K562 (cell line): ENCODE measurements at regions not wholly inside any gene's neighbourhood (a gene's known extent, or its start where the extent isn't known, plus 50 kb on each side); places are given as distances from the start of the nearest gene placed in this dataset.

Experiments
- ATAC-seq: fragments of 200-7000 bp; cut with Tn5 transposase; 3 replicates; pipeline ENCODE4 v1.9.1; 2020; ENCODE audit warnings: moderate library complexity
- BruUV-seq: library from RNA; stranded (reverse); fragments of 400-500 nt; replicated peaks from 2 replicates; lab custom pipeline; 2021; lab: Mats Ljungman, UMichigan
- CTCF ChIA-PET: fragments of 300-600 bp; formaldehyde crosslinking; extraction: SDS; loops from one replicate; lab custom pipeline; 2021; ENCODE audit warnings: low intra/inter-chr PET ratio; lab: Yijun Ruan, JAX
- POLR2A ChIA-PET: fragments of 300-600, 350-650 bp; sonication (Branson Sonifier 250); formaldehyde crosslinking; extraction: SDS; loops from one replicate; lab custom pipeline; 2021; ENCODE audit warnings: antibody characterized with exemption, inconsistent platforms; lab: Yijun Ruan, JAX
- DNase-seq, 4 experiments: peaks; one replicate each; pipeline versions ENCODE4 v3.0.0 to v3.0.0-alpha.2; 2011 to 2018; ENCODE audit warnings: low spot score in 3 of 4, mixed read lengths in 3 of 4; ENCODE audit errors: extremely low read depth in 1 of 4
- FAIRE-seq: peaks from 2 replicates; lab custom pipeline; 2011; peaks lifted over from hg19 to GRCh38; lab: Jason Lieb, UNC
- H2AFZ ChIP-seq: 2 replicates; pipeline ENCODE4 v1.6.0; 2011; ENCODE audit warnings: low read depth, low read length, control low read depth, inconsistent platforms
- H3K27ac ChIP-seq: fragments of 200-600 bp; 3 replicates; pipeline ENCODE4 v1.8.0; 2011; ENCODE audit warnings: low read depth, mild to moderate bottlenecking, control low read depth, inconsistent platforms, low read length, moderate library complexity, mixed read lengths; ENCODE audit errors: extremely low read depth
- H3K27me3 ChIP-seq, 2 experiments: fragments of 300-600 bp in 1 of 2; 2 replicates in 1 of 2; 3 replicates in 1 of 2; pipeline versions ENCODE4 v1.6.0 to v1.8.0; 2011; ENCODE audit warnings: inconsistent platforms in 2 of 2, low read length in 2 of 2, mild to moderate bottlenecking in 1 of 2, mixed read lengths in 1 of 2, moderate library complexity in 1 of 2; ENCODE audit not compliant: control insufficient read depth in 2 of 2, insufficient read depth in 2 of 2
- H3K36me3 ChIP-seq: fragments of 300-600 bp; 3 replicates; pipeline ENCODE4 v1.8.0; 2011; ENCODE audit warnings: mild to moderate bottlenecking, low read length, inconsistent platforms; ENCODE audit not compliant: control insufficient read depth, insufficient read depth
- H3K4me1 ChIP-seq, 2 experiments: fragments of 200-600 bp in 1 of 2; replicated peaks in 1 of 2; 2 replicates in 1 of 2; 3 replicates in 1 of 2; pipeline versions ENCODE4 v1.5.1 to v1.8.0; 2011; ENCODE audit warnings: inconsistent platforms in 2 of 2, low read length in 2 of 2, mild to moderate bottlenecking in 1 of 2, mixed read lengths in 1 of 2, moderate library complexity in 1 of 2; ENCODE audit not compliant: control insufficient read depth in 2 of 2, insufficient read depth in 2 of 2
- H3K4me2 ChIP-seq: 2 replicates; pipeline ENCODE4 v1.6.1; 2011; ENCODE audit warnings: low read length, control low read depth, inconsistent platforms, mixed read lengths; ENCODE audit not compliant: insufficient read depth
- H3K4me3 ChIP-seq: fragments of 200-600 bp; sonication (generic), shearing (Covaris generic); 2 replicates; pipeline ENCODE4 v1.5.1; 2016; ENCODE audit warnings: control low read depth, inconsistent platforms
- H3K79me2 ChIP-seq: fragments of 200-600 bp; 3 replicates; pipeline ENCODE4 v1.8.0; 2011; ENCODE audit warnings: low read length, inconsistent platforms; ENCODE audit not compliant: control insufficient read depth, insufficient read depth
- H3K9ac ChIP-seq, 2 experiments: 2 replicates each; pipeline versions ENCODE4 v1.6.0 to v1.6.1; 2011; ENCODE audit warnings: low read depth in 2 of 2, low read length in 2 of 2, control low read depth in 1 of 2, inconsistent platforms in 1 of 2, mild to moderate bottlenecking in 1 of 2, mixed read lengths in 1 of 2; ENCODE audit not compliant: insufficient read depth in 1 of 2
- H3K9me1 ChIP-seq: one replicate; pipeline ENCODE4 v1.6.0; 2011; ENCODE audit warnings: inconsistent platforms, mild to moderate bottlenecking, low read length, moderate library complexity; ENCODE audit not compliant: control insufficient read depth, insufficient read depth
- H3K9me3 ChIP-seq: replicated peaks from 2 replicates; pipeline ENCODE4 v1.5.1; 2011; ENCODE audit warnings: low read depth, low read length, inconsistent platforms; ENCODE audit not compliant: control insufficient read depth, insufficient read depth
- H4K20me1 ChIP-seq: replicated peaks from 2 replicates; pipeline ENCODE4 v1.6.1; 2011; ENCODE audit warnings: low read length, inconsistent platforms, mixed read lengths; ENCODE audit not compliant: control insufficient read depth, insufficient read depth
- FOXA1 ChIP-seq: fragments of 450-650 bp; IDR thresholded peaks from 2 replicates; pipeline ENCODE4 v1.6.1; 2016; ENCODE audit warnings: mild to moderate bottlenecking, borderline replicate concordance
- HDAC2 ChIP-seq: fragments of 450-650 bp; IDR thresholded peaks from 2 replicates; pipeline ENCODE4 v1.6.1; 2016; ENCODE audit warnings: mild to moderate bottlenecking
- MCM5 ChIP-seq: fragments of 450-650 bp; IDR thresholded peaks from 2 replicates; pipeline ENCODE4 v1.6.1; 2016; ENCODE audit warnings: low read depth
- POLR2B ChIP-seq: fragments of 450-650 bp; IDR thresholded peaks from 2 replicates; pipeline ENCODE4 v1.6.1; 2018; ENCODE audit warnings: low read depth; ENCODE audit not compliant: partially characterized antibody
- SAFB2 ChIP-seq: fragments of 200-400 bp; formaldehyde crosslinking; IDR thresholded peaks from 2 replicates; pipeline ENCODE4 v1.6.1; 2018; ENCODE audit warnings: borderline replicate concordance, low read length, low read depth, moderate library complexity; ENCODE audit not compliant: severe bottlenecking
- ZFPM2 ChIP-seq: fragments of 250-450 bp; sonication (Bioruptor Pico); IDR thresholded peaks from 2 replicates; pipeline ENCODE4 v1.5.1; 2022; ENCODE audit warnings: mild to moderate bottlenecking
- ZNF444 ChIP-seq: fragments of 250-450 bp; sonication (Bioruptor Pico); IDR thresholded peaks from 2 replicates; pipeline ENCODE4 v1.4.0; 2020; ENCODE audit warnings: mild to moderate bottlenecking, moderate library complexity
- ZSCAN29 ChIP-seq: fragments of 450-650 bp; IDR thresholded peaks from 2 replicates; pipeline ENCODE4 v1.6.1; 2017
- WGBS: fragments of 100-300 bp; shearing (Covaris generic); methylation state at CpG from one replicate; pipeline ENCODE4 v1.1.6; 2016; ENCODE audit warnings: low coverage, mixed read lengths; ENCODE audit not compliant: insufficient coverage; ENCODE audit errors: missing lambda C conversion rate; 5-methylcytosine and 5-hydroxymethylcytosine counted together
- in situ Hi-C: fragments of 300-500 bp; cut with MboI; formaldehyde crosslinking; loops from 4 replicates; pipeline ENCODE4 v1.15.0; 2018; ENCODE audit warnings: inconsistent platforms, mixed read lengths
- intact Hi-C: fragments of 100-400 bp; cut with micrococcal nuclease; formaldehyde crosslinking; loops from 2 replicates; pipeline ENCODE4 v1.14.2; 2022
- TF ChIP-seq, protein P1 (sequence below): fragments of 450-650 bp; formaldehyde crosslinking; IDR thresholded peaks from 2 replicates; pipeline ENCODE4 v1.4.0; 2020; ENCODE audit warnings: mild to moderate bottlenecking
- TF ChIP-seq, protein P2 (sequence below), 2 experiments: fragments of 450-650 bp in 1 of 2; sonication (generic) in 1 of 2; formaldehyde crosslinking in 1 of 2; IDR thresholded peaks; 2 replicates each; pipeline versions ENCODE4 v1.7.1 to v1.9.0; 2016 to 2022; ENCODE audit warnings: inconsistent platforms in 1 of 2, mild to moderate bottlenecking in 1 of 2, missing genetic modification reagents in 1 of 2
- TF ChIP-seq, protein P3 (sequence below): fragments of 150-350 bp; conservative IDR thresholded peaks from 2 replicates; pipeline ENCODE4 v1.6.1; 2014; ENCODE audit warnings: low read length

DNA sequence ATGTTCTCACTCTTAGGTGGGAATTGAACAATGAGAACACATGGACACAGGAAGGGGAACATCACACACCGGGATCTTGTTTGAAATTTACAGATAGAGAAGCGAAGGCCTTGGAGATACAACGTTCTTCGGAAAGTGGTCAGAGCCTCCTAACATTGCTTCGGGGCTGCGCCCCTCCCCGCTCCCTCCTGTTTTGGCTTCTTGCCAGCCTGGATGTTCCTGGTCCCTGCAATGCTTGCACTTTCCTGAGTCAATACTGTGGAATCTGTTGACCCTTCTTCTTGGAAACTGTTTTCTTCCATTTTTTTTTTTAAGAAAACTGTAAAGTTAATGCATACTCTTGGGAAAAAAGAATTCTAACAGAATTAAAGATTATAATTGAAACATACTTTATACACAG, 360.8 kb downstream of the SOCS6 start:
- Histone ChIP-seq H3K27ac (no peak overlapping the region), H3K79me2 (no peaks in the 10 kb centered on the region), H3K9ac (no peak overlapping the region), H3K9me1 (no peaks in the 10 kb centered on the region), H3K4me3 (no peak overlapping the region), H3K36me3 (no peaks in the 10 kb centered on the region), H4K20me1 (no peaks in the 10 kb centered on the region), H3K9me3 (no peaks in the 10 kb centered on the region)
- POLR2A ChIA-PET: no interaction called here
- in situ Hi-C loops (no loop called here), intact Hi-C loops (no loop called here)
- DNase-seq (no peak), ATAC-seq (no peak), FAIRE-seq (no peak)
- BruUV-seq: no TSS peak
- TF ChIP-seq, protein P1, sequence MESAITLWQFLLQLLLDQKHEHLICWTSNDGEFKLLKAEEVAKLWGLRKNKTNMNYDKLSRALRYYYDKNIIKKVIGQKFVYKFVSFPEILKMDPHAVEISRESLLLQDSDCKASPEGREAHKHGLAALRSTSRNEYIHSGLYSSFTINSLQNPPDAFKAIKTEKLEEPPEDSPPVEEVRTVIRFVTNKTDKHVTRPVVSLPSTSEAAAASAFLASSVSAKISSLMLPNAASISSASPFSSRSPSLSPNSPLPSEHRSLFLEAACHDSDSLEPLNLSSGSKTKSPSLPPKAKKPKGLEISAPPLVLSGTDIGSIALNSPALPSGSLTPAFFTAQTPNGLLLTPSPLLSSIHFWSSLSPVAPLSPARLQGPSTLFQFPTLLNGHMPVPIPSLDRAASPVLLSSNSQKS (CRISPR knock-in tag): no peak
- TF ChIP-seq HDAC2 (no peak), POLR2B (no peak), MCM5 (no peak), ZSCAN29 (no peak), ZNF444 (CRISPR knock-in tag) (no peak), ZFPM2 (CRISPR knock-in tag) (no peak), SAFB2 (no peak), FOXA1 (no peak)
- TF ChIP-seq, protein P2, sequence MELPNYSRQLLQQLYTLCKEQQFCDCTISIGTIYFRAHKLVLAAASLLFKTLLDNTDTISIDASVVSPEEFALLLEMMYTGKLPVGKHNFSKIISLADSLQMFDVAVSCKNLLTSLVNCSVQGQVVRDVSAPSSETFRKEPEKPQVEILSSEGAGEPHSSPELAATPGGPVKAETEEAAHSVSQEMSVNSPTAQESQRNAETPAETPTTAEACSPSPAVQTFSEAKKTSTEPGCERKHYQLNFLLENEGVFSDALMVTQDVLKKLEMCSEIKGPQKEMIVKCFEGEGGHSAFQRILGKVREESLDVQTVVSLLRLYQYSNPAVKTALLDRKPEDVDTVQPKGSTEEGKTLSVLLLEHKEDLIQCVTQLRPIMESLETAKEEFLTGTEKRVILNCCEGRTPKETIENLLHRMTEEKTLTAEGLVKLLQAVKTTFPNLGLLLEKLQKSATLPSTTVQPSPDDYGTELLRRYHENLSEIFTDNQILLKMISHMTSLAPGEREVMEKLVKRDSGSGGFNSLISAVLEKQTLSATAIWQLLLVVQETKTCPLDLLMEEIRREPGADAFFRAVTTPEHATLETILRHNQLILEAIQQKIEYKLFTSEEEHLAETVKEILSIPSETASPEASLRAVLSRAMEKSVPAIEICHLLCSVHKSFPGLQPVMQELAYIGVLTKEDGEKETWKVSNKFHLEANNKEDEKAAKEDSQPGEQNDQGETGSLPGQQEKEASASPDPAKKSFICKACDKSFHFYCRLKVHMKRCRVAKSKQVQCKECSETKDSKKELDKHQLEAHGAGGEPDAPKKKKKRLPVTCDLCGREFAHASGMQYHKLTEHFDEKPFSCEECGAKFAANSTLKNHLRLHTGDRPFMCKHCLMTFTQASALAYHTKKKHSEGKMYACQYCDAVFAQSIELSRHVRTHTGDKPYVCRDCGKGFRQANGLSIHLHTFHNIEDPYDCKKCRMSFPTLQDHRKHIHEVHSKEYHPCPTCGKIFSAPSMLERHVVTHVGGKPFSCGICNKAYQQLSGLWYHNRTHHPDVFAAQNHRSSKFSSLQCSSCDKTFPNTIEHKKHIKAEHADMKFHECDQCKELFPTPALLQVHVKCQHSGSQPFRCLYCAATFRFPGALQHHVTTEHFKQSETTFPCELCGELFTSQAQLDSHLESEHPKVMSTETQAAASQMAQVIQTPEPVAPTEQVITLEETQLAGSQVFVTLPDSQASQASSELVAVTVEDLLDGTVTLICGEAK (IDR thresholded peaks at IDR 0.05): no peak
- TF ChIP-seq, protein P2 (CRISPR knock-in tag; IDR thresholded peaks at IDR 0.05): no peak
- TF ChIP-seq, protein P3, sequence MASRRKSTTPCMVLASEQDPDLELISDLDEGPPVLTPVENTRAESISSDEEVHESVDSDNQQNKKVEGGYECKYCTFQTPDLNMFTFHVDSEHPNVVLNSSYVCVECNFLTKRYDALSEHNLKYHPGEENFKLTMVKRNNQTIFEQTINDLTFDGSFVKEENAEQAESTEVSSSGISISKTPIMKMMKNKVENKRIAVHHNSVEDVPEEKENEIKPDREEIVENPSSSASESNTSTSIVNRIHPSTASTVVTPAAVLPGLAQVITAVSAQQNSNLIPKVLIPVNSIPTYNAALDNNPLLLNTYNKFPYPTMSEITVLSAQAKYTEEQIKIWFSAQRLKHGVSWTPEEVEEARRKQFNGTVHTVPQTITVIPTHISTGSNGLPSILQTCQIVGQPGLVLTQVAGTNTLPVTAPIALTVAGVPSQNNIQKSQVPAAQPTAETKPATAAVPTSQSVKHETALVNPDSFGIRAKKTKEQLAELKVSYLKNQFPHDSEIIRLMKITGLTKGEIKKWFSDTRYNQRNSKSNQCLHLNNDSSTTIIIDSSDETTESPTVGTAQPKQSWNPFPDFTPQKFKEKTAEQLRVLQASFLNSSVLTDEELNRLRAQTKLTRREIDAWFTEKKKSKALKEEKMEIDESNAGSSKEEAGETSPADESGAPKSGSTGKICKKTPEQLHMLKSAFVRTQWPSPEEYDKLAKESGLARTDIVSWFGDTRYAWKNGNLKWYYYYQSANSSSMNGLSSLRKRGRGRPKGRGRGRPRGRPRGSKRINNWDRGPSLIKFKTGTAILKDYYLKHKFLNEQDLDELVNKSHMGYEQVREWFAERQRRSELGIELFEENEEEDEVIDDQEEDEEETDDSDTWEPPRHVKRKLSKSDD: no peak
- TF ChIP-seq, all 486 proteins: peak for 0
- 0% methylated on average over 7 of the region's 7 CpGs for WGBS
- H3K27me3 ChIP-seq: no peaks in the 10 kb centered on the region
- H2AFZ ChIP-seq: no peak overlapping the region
- CTCF ChIA-PET: no interaction called here
- H3K4me2 ChIP-seq: no peak overlapping the region
- H3K4me1 ChIP-seq: no peaks in the 10 kb centered on the region
